ENCODE measurements at regions not wholly inside any gene's neighbourhood (a gene's known extent, or its start where the extent isn't known, plus 50 kb on each side); places are given as distances from the start of the nearest gene placed in this dataset.

GRCh38 chr13:74966814-74967424 is 515.0 kb downstream of the TBC1D4 start:
- peak; percentile 6 for DNase-seq (ENCODE audit: low spot score)

DNA sequence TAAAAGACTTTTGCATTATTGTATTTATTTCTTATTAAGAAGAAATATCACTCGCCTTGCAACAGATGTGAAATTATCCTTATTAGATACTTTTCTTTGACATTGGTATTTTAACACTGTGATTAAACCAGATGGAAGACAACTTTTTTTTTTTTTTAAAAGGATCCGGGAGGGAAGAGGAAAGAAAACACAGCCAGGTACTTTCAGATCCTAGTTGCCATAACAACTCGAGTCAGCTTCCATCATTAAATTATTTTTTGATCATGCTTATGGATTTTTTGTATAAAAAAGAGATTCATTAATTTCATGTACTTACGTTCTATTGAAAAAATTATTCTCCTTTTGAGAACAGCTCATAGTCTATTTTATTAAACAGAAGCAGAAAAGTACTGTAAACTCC is 515.7 kb downstream of the TBC1D4 start:
- no peak for DNase-seq (ENCODE audit: low spot score)

DNA sequence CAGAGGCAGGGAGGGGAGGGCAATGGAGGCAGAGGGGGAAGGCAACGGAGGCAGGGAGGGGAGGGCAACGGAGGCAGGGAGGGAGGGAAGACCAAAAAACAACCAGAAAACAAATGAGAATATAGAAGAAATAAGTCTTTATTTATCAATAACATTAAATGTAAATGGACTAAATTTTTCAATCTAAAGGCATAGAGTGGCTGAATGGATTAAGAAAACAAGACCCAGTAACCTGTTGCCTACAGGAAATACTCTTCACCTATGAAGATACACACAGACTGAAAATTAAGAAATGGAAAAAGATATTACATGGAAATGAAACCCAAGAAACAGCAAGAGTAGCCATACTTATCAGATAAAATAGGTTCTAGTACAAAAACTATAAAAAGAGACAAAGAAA is 536.3 kb downstream of the TBC1D4 start:
- DNase-seq (ENCODE audit: low spot score) = no peak

DNA sequence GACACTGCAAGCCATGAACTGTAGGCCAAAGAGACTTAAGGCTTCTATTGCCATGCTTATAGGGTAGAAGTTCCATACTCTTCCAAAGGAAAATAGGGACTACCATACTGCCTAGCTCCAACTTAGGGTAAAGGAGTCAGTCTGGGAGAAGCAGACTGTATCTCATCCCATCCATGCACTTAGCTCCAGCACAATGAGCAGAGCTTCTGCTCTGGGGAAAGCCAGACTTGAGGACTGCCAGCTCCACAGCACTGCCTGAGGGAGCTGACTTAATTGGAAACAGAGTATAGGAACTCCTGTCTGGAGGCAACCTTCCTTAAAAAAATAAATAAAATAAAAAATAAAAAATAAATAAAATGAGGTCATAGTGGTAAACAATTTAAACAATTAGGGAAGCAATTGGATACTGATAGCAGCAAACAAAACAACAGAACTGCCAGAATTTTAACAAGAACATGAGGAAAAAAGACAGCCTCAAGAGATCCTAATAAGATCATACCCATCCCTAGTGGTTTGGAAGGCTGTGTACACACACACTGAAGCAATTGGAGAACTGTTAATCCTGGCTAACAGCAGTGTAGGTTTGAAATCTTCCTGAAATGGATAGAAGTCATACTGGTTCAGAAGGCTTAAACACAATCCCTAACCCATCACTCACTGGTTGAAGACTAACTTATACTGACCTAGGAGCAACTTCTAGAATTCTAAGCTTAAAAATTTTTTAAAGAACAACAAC is 550.1 kb downstream of the TBC1D4 start:
- DNase-seq (ENCODE audit: low spot score) = peak; percentile 7

DNA sequence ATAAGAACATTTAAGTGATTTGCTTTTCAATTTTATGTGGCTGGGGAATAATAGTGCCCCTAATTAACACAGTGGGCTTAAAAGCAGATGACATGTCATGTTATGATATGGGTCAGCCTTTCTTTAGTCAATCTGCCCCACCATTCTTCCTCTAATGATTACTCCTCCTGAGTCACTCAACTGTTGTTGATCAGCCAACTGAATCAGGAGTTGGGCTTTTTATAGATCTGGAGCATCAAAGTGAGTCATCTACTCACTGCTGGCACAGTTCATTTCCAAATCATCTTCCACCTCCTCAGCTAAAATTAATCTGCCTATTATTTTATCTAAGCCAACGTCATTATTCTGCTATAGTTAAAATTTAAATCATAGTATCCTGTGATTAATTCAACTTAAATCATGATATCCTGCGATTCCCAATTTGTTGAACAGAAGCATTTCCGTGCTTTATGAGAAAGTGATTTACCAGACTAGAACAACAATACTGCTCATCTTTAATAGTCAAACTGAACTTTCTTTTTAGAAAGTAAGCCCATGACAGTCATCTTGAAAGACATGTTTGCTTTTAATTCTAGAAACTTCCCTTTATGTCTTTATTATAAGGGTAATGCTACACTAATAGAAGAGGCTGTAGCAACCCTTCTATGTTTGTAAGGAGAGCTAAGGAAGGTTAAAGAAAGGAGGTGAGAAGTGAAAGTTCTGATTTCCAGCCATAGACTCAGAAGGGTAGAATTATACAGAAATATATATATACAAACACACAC is 551.4 kb downstream of the TBC1D4 start:
- DNase-seq (ENCODE audit: low spot score) = peak; percentile 55

- no peak for DNase-seq (ENCODE audit: low spot score)
Observed at GRCh38 chr13:74929436-74929835, 552.5 kb downstream of the TBC1D4 start.

DNA sequence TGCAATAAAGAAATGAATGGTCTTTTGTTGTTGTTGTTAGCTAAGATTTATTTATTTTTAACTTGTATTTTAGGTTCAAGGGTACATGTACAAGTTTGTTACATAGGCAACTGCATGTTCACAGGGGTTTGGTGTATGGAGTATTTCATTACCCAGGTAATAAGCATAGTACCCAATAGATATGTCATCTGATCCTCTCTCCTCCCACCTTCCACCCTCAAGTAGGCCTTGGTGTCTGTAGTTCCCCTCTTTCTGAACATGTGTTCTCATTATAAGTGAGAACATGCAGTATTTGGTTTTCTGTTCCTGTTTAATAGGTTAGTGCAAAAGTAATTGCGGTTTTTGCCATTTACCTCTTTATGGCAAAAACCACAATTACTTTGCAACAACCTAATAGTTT is 554.1 kb downstream of the TBC1D4 start:
- DNase-seq (ENCODE audit: low spot score) = no peak

DNA sequence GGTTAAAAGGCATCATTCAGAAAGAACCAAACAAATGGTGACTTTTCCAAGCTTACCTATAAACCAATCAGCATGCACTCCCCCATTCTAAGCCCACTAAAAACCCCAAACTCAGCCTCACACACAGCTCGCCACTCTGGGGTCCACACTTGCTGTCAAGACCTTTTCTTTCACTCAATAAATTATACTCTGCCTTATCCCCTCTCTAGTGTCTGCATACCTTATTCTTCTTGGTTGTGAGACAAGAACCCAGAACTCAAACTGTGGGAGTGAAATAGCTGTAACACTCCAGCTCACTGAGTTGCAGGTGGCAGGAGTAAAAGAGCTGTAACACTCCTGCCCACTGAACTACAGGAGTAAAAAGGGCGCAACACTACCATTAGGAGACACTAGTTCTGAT is 559.0 kb downstream of the TBC1D4 start:
- no peak for DNase-seq (ENCODE audit: low spot score)

- DNase-seq (ENCODE audit: low spot score) = no peak
Observed at GRCh38 chr13:74921326-74921725, 560.6 kb downstream of the TBC1D4 start.

DNA sequence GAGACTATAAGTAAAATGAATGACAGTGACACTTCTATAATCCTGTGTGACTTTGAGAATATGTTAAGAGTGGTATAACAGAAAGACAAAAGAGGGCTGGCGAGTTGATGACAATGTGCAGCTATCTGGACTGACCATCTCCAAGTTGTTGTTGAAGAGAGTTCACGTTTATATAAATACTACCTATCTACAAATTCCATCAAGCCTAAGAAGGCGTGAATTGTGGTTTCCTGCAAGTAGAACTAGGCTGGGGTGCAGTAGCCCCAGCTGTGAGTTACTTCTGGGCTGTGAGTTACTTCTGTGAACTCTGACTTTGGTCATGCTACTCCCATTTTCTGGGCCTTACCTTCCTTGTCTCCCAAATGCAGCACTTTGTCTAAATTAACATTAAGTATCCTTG is 561.0 kb downstream of the TBC1D4 start:
- no peak for DNase-seq (ENCODE audit: low spot score)

- no peak for DNase-seq (ENCODE audit: low spot score)
Observed at GRCh38 chr13:74920361-74920760, 561.6 kb downstream of the TBC1D4 start.

GRCh38 chr13:74919914-74920313 is 562.1 kb downstream of the TBC1D4 start:
- no peak for DNase-seq (ENCODE audit: low spot score)

DNA sequence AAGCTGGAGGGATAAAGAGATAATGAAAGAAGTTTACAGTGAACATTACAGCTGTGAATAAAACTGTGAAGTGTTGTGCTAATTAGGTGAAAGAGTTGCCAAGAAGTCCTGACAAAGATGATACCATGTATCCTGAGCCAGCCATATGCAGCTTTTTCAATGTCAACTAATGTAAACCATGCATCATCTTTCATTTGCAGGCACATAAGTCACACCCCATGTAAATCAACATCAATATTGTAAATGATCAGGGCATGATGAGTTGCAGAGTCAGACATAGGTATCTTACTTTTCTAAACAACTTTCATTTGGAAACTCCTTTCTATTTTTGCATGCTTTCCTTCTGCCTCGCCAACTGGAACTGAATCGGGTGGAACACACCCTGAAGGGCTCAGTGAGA is 569.1 kb downstream of the TBC1D4 start:
- no peak for DNase-seq (ENCODE audit: low spot score)

GRCh38 chr13:74910415-74910814 is 571.6 kb downstream of the TBC1D4 start:
- DNase-seq (ENCODE audit: low spot score) = no peak

- no peak for DNase-seq (ENCODE audit: low spot score)
Observed at GRCh38 chr13:74907788-74908187, 574.2 kb downstream of the TBC1D4 start.

- DNase-seq (ENCODE audit: low spot score) = no peak
Observed at GRCh38 chr13:74904556-74904955, 577.4 kb downstream of the TBC1D4 start.

DNA sequence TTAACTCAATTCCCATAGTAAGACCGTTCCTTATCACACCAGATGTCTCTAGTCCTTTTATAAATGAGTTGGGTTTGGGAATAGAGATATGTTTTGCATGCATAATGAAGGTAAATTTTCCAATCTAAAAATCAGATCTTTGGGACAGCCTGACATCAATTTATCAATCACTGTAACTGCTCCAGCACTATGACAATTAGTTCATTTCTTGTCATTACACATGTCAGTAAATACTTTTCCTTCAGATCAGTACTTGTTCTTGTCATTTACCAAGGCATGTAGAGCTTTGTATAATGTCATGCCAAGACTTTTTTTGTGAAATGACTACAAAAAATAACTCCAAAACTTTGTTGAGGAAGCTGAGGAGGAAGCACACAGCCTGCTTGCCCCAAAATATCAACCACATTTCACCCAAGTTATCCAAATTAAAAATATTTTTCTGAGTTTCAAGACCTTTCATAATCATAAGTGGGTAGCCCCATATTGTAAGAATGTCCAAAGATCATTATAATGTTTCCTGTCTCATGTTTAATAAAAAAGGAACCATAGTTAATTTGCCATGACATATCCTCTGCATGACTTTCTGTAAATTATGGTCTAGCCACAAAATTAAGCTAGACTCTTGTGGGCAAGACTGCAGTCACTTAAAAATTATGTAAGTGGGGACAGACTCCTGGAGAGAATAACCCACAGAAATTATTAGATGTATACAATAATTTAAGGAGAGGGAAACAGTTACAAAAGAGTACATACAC is 586.8 kb downstream of the TBC1D4 start:
- DNase-seq (ENCODE audit: low spot score) = no peak

GRCh38 chr13:74892096-74892495 is 589.9 kb downstream of the TBC1D4 start:
- DNase-seq (ENCODE audit: low spot score) = no peak

DNA sequence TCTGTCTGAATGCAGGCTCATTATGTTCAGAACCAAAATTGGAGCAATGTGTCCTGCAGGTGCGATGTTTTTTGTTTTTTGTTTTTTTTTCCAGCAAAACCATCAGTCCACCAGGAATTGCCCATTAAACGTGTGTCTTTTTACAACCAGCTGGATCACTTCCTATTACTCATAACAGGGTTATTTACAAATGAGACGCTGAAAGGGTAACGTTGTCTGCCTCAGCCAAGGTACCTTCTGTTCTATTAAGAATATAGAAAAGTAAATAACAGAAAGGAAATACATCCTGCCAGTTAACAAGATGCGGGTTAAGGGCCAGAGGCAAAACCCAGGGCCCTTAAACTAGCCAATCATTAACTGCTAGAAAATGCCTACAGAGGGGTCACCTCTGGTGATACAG is 590.4 kb downstream of the TBC1D4 start:
- no peak for DNase-seq (ENCODE audit: low spot score)

- DNase-seq (ENCODE audit: low spot score) = no peak
Observed at GRCh38 chr13:74889321-74889720, 592.6 kb downstream of the TBC1D4 start.

DNA sequence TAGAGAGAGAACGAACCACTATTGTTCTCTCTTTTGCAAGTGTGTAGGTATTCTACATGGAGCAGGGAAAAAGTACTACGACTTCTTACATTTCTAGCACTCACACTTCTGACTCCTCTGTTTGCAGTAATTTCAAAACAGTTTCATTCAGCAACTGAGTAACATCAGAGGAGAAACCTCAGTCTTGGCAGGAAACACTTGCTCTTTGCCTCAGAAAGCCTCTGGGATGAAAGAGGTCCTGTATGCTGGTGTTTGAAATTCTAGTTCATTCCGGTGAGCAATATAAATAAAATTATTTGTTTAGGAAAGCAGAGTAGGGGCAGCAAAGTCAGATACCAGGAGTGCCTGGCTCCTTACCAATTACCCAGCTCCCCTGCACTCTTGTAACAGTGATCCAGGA is 595.5 kb downstream of the TBC1D4 start:
- peak; percentile 5 for DNase-seq (ENCODE audit: low spot score)

DNA sequence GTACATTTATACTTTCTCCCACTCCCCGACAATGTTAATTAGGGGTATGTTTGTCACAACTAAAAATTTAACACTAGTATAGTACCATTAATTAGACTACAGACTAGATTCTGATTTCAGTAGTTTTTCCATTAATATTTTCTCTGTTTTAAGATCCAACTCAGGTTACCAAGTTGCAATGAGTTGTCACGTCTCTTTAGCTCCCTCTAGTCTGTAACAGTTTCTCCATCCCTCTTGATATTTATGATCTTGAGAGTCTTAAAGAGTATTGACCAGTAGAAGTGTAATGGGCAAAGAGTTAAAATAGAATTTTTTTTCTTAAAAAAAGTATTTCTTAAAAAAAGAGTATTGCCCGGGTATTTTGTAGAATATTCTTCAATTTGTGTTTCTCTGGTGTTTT is 598.1 kb downstream of the TBC1D4 start:
- DNase-seq (ENCODE audit: low spot score) = no peak
